ENCODE measurements at regions not wholly inside any gene's neighbourhood (a gene's known extent, or its start where the extent isn't known, plus 50 kb on each side); places are given as distances from the start of the nearest gene placed in this dataset.

GRCh38 chr7:156347132-156347531 lies 293.4 kb upstream of the RNF32 start:
- Histone ChIP-seq H3K27ac (ENCODE audit: low read depth in 1 of 2, low read length in 2 of 2) (no peak overlapping the region), H3K9me3 (ENCODE audit: control insufficient read depth in 4 of 4, low read length in 3 of 4) (no peaks in the 10 kb centered on the region), H3K9ac (ENCODE audit: low read depth in 1 of 2, low read length in 2 of 2) (no peak overlapping the region), H3K4me3 (ENCODE audit: low read depth in 1 of 3, low read length in 3 of 3) (no peak overlapping the region), H3K4me1 (ENCODE audit: control insufficient read depth in 4 of 4, insufficient read depth in 4 of 4, low read length in 3 of 4) (no peaks in the 10 kb centered on the region), H3K27me3 (ENCODE audit: control insufficient read depth in 4 of 4, insufficient read depth in 4 of 4, low read length in 3 of 4) (no peaks in the 10 kb centered on the region), H3K36me3 (ENCODE audit: control insufficient read depth in 4 of 4, insufficient read depth in 3 of 4, low read depth in 1 of 4, low read length in 3 of 4) (no peaks in the 10 kb centered on the region)
- no peak for DNase-seq (ENCODE audit: low spot score)
- no peak for TF ChIP-seq ATF3 (IDR thresholded peaks at IDR 0.05)
- 83% methylated on average over 12 of the region's 12 CpGs for WGBS

- Histone ChIP-seq H3K27me3 (ENCODE audit: control insufficient read depth in 4 of 4, insufficient read depth in 4 of 4, low read length in 3 of 4) (no peaks in the 10 kb centered on the region), H3K4me1 (ENCODE audit: control insufficient read depth in 4 of 4, insufficient read depth in 4 of 4, low read length in 3 of 4) (peaks cover 0 to 2% (median 0%) of the 10 kb centered on the region in 4 donors), H3K9me3 (ENCODE audit: control insufficient read depth in 4 of 4, low read length in 3 of 4) (no peaks in the 10 kb centered on the region), H3K4me3 (ENCODE audit: low read depth in 1 of 3, low read length in 3 of 3) (no peak overlapping the region), H3K36me3 (ENCODE audit: control insufficient read depth in 4 of 4, insufficient read depth in 3 of 4, low read depth in 1 of 4, low read length in 3 of 4) (no peaks in the 10 kb centered on the region), H3K27ac (ENCODE audit: low read depth in 1 of 2, low read length in 2 of 2) (no peak overlapping the region), H3K9ac (ENCODE audit: low read depth in 1 of 2, low read length in 2 of 2) (no peak overlapping the region)
- DNase-seq (ENCODE audit: low spot score): no peak
- 95% methylated on average over 3 of the region's 3 CpGs for WGBS
- TF ChIP-seq YY1 (IDR thresholded peaks at IDR 0.05) (no peak), RXRA (IDR thresholded peaks at IDR 0.05) (no peak), RAD21 (IDR thresholded peaks at IDR 0.05) (no peak), ATF3 (IDR thresholded peaks at IDR 0.05) (no peak), EGR1 (IDR thresholded peaks at IDR 0.05; ENCODE audit: low read depth in 2 of 2) (no peak), NR2F2 (IDR thresholded peaks at IDR 0.05) (no peak), ZBTB33 (IDR thresholded peaks at IDR 0.05) (no peak), HNF4A (conservative IDR thresholded peaks at IDR 0.05) (no peak), HNF4G (IDR thresholded peaks at IDR 0.05) (no peak), CTCF (IDR thresholded peaks at IDR 0.05; ENCODE audit: low read depth, low read length, missing input control) (no peak), FOXA1 (IDR thresholded peaks at IDR 0.05) (no peak)
Observed at GRCh38 chr7:156344595-156344994, 296.0 kb upstream of the RNF32 start.

GRCh38 chr7:156334636-156335035 lies 305.9 kb upstream of the RNF32 start:
- no peaks in the 10 kb centered on the region for H3K27me3 ChIP-seq (ENCODE audit: control insufficient read depth in 4 of 4, insufficient read depth in 4 of 4, low read length in 3 of 4)
- H3K9me3 ChIP-seq (ENCODE audit: control insufficient read depth in 4 of 4, low read length in 3 of 4): no peaks in the 10 kb centered on the region
- no peak overlapping the region for H3K4me3 ChIP-seq (ENCODE audit: low read depth in 1 of 3, low read length in 3 of 3)
- H3K9ac ChIP-seq (ENCODE audit: low read depth in 1 of 2, low read length in 2 of 2): no peak overlapping the region
- H3K4me1 ChIP-seq (ENCODE audit: control insufficient read depth in 4 of 4, insufficient read depth in 4 of 4, low read length in 3 of 4): no peaks in the 10 kb centered on the region
- TF ChIP-seq RAD21 (IDR thresholded peaks at IDR 0.05) (no peak), GABPA (IDR thresholded peaks at IDR 0.05 in 1 of 2, conservative IDR thresholded peaks at IDR 0.05 in 1 of 2) (no peak), HNF4A (conservative IDR thresholded peaks at IDR 0.05) (no peak), ATF3 (IDR thresholded peaks at IDR 0.05) (no peak)
- no peak for DNase-seq (ENCODE audit: low spot score)
- WGBS: 85% methylated on average over 5 of the region's 5 CpGs
- no peaks in the 10 kb centered on the region for H3K36me3 ChIP-seq (ENCODE audit: control insufficient read depth in 4 of 4, insufficient read depth in 3 of 4, low read depth in 1 of 4, low read length in 3 of 4)
- no peak overlapping the region for H3K27ac ChIP-seq (ENCODE audit: low read depth in 1 of 2, low read length in 2 of 2)
